ENCODE measurements at regions not wholly inside any gene's neighbourhood (a gene's known extent, or its start where the extent isn't known, plus 50 kb on each side); places are given as distances from the start of the nearest gene placed in this dataset.

GRCh38 chr1:3954170-3955169 lies 54.4 kb upstream of the C1orf174 start:
- no peak for DNase-seq

- DNase-seq = no peak
Measured at GRCh38 chr1:3955196-3955772, 55.2 kb upstream of the C1orf174 start.

- no peak for DNase-seq
Measured at GRCh38 chr1:3956527-3957170, 56.6 kb upstream of the C1orf174 start.

- no peak for DNase-seq
Measured at GRCh38 chr1:3959361-3959760, 59.3 kb upstream of the C1orf174 start.

- no peak for DNase-seq
Measured at GRCh38 chr1:3963554-3963953, 63.5 kb upstream of the C1orf174 start.

- no peak for DNase-seq
Measured at GRCh38 chr1:3965693-3966092, 65.6 kb upstream of the C1orf174 start.

- DNase-seq = no peak
Measured at GRCh38 chr1:3968851-3969250, 68.8 kb upstream of the C1orf174 start.

- no peak for DNase-seq
Measured at GRCh38 chr1:3971981-3972380, 71.9 kb upstream of the C1orf174 start.

GRCh38 chr1:3975903-3976630 lies 76.0 kb upstream of the C1orf174 start:
- no peak for DNase-seq

- DNase-seq = no peak
Measured at GRCh38 chr1:3976821-3977220, 76.7 kb upstream of the C1orf174 start.

- no peak for DNase-seq
Measured at GRCh38 chr1:3978196-3978989, 78.3 kb upstream of the C1orf174 start.

- no peak for DNase-seq
Measured at GRCh38 chr1:3978990-3979325, 78.9 kb upstream of the C1orf174 start.

- no peak for DNase-seq
Measured at GRCh38 chr1:3981261-3981660, 81.2 kb upstream of the C1orf174 start.

- no peak for DNase-seq
Measured at GRCh38 chr1:3981746-3982505, 81.9 kb upstream of the C1orf174 start.

- DNase-seq = no peak
Measured at GRCh38 chr1:3983181-3983580, 83.1 kb upstream of the C1orf174 start.

GRCh38 chr1:3984586-3984985 lies 84.5 kb upstream of the C1orf174 start:
- DNase-seq = no peak

GRCh38 chr1:3986686-3987218 lies 86.7 kb upstream of the C1orf174 start:
- no peak for DNase-seq

GRCh38 chr1:3987669-3988235 lies 87.7 kb upstream of the C1orf174 start:
- no peak for DNase-seq

GRCh38 chr1:3988431-3988830 lies 88.4 kb upstream of the C1orf174 start:
- no peak for DNase-seq

GRCh38 chr1:3989465-3989864 lies 89.4 kb upstream of the C1orf174 start:
- DNase-seq = no peak

GRCh38 chr1:3992103-3992556 lies 92.1 kb upstream of the C1orf174 start:
- DNase-seq = no peak

All from CD4-positive, alpha-beta T cell treated with Interleukin-17A for 1 hour (primary cell).